Caco-2 (cell line): ENCODE measurements at regions not wholly inside any gene's neighbourhood (a gene's known extent, or its start where the extent isn't known, plus 50 kb on each side); places are given as distances from the start of the nearest gene placed in this dataset.

Experiments
- BruUV-seq: library from RNA; stranded (reverse); fragments of 400-500 nt; replicated peaks from 2 replicates; lab custom pipeline; 2021; lab: Mats Ljungman, UMichigan
- CTCF ChIA-PET: fragments of 300-600 bp; sonication (Branson Sonifier 250); formaldehyde crosslinking; loops from one replicate; lab custom pipeline; 2022; ENCODE audit warnings: antibody characterized with exemption; lab: Charles Lee
- POLR2A ChIA-PET: fragments of 300-600 bp; sonication (Branson Sonifier 250); formaldehyde crosslinking; loops from one replicate; lab custom pipeline; 2022; ENCODE audit warnings: antibody characterized with exemption; lab: Charles Lee
- DNase-seq, 2 experiments: peaks; one replicate each; pipeline versions ENCODE4 v3.0.0 to v3.0.0-alpha.2; 2020 to 2022
- H3K27me3 ChIP-seq: replicated peaks from 2 replicates; pipeline ENCODE4 v1.6.0; 2011; ENCODE audit warnings: low read length; ENCODE audit not compliant: control insufficient read depth, insufficient read depth
- H3K36me3 ChIP-seq: 2 replicates; pipeline ENCODE4 v1.5.1; 2011; ENCODE audit warnings: low read length; ENCODE audit not compliant: control insufficient read depth, insufficient read depth
- H3K4me1 ChIP-seq: fragments of 250-450 bp; sonication (Bioruptor Pico); 2 replicates; pipeline ENCODE4 v1.5.1; 2020; ENCODE audit warnings: mild to moderate bottlenecking
- H3K4me3 ChIP-seq: 2 replicates; pipeline ENCODE4 v1.5.1; 2011; ENCODE audit warnings: low read depth, mild to moderate bottlenecking, control low read depth, low read length
- H3K9me3 ChIP-seq: fragments of 250-450 bp; sonication (Bioruptor Pico); 2 replicates; pipeline ENCODE4 v1.5.1; 2020; ENCODE audit warnings: mild to moderate bottlenecking, moderate library complexity
- H3K27ac Mint-ChIP-seq: one replicate; pipeline ENCODE4 v1.8.0; 2022; ENCODE audit warnings: mixed read lengths; ENCODE audit not compliant: unreplicated experiment
- H3K27me3 Mint-ChIP-seq: one replicate; pipeline ENCODE4 v1.8.0; 2022; ENCODE audit warnings: mixed read lengths; ENCODE audit not compliant: insufficient read depth, unreplicated experiment
- H3K36me3 Mint-ChIP-seq: one replicate; pipeline ENCODE4 v1.8.0; 2022; ENCODE audit warnings: mild to moderate bottlenecking, mixed read lengths; ENCODE audit not compliant: insufficient read depth, unreplicated experiment
- H3K4me1 Mint-ChIP-seq: one replicate; pipeline ENCODE4 v1.8.0; 2022; ENCODE audit warnings: low read depth, mixed read lengths; ENCODE audit not compliant: unreplicated experiment
- H3K4me3 Mint-ChIP-seq: one replicate; pipeline ENCODE4 v1.8.0; 2022; ENCODE audit warnings: mild to moderate bottlenecking, moderate library complexity, mixed read lengths; ENCODE audit not compliant: unreplicated experiment
- H3K9me3 Mint-ChIP-seq: one replicate; pipeline ENCODE4 v1.8.0; 2022; ENCODE audit warnings: mixed read lengths; ENCODE audit not compliant: unreplicated experiment
- intact Hi-C: fragments of 100-400 bp; cut with micrococcal nuclease; formaldehyde crosslinking; loops from one replicate; pipeline ENCODE4 v1.10.0; 2022; ENCODE audit not compliant: unreplicated experiment
- TF ChIP-seq, protein P1 (sequence below), 2 experiments: fragments of 200-600 bp in 1 of 2; IDR thresholded peaks; 1 replicate in 1 of 2; 2 replicates in 1 of 2; pipeline versions ENCODE4 v1.5.1 to v1.8.0; 2011 to 2022; ENCODE audit warnings: antibody characterized with exemption in 1 of 2, control low read depth in 1 of 2, inconsistent platforms in 1 of 2, low read depth in 1 of 2, low read length in 1 of 2, mild to moderate bottlenecking in 1 of 2, moderate library complexity in 1 of 2; ENCODE audit not compliant: insufficient read depth in 1 of 2, severe bottlenecking in 1 of 2, unreplicated experiment in 1 of 2

DNA sequence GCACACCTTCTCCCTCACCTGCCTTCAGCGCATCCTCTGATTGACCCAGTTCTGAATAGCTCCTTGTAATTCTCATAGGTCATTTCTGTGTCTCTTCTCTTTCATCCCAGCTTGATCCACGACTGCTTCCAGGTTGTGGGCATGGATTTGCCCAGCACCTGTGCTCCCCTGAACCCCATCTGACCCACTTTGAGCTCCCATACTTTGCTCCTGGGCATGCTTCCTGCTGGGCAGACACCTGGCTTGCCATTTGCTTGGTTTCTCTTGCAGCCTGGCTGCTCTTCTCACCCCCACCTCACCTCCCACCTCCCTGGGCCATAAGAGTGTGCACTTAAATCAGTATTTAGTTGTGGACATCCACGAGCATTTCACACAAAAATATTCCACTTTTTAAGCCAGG is 635.5 kb downstream of the TBL1XR1 start:
- no peaks in the 10 kb centered on the region for H3K4me1 Mint-ChIP-seq

DNA sequence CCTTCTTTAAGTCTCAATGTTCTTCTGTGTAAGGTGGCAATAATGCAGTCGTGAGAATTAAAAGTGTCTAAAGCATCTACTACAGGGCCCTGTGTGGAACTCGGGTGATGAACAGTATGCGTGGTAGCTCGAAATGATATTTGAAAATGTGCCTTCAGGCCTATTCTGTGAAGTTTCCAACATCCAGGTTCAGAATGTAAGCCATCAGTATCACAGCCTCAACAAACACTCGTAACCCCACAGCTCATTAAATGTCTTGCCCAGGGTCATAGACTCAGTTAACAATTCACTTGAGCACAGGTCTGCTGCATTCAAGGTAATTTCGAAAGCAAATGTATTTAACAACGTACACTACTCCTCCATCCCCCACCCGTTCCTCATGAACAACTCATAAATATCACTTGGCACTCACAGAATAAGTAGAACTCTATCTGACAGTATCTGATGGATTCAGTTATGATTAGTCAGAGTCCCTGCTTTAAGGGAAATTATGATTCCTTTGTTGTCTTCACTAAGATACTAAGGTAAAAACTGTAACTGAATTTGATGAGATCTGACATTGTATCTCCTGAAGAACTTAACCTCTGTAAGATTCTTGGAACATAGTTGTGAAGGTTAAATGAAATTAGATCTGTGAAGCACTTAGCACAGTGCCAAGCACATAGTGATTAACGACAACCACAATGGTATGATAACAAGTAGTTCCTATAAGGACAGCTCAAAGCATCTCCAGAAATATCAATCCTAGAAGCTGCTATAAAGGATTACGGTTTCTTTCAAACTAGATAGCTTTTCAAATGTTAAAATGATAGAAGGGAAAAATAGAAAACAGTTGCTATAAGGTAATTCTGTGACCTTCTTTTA is 642.3 kb downstream of the TBL1XR1 start:
- no peaks in the 10 kb centered on the region; the same call in 1 of the 2 replicates for H3K27me3 ChIP-seq
- CTCF ChIA-PET: no interaction called here
- POLR2A ChIA-PET: no interaction called here
- TF ChIP-seq, protein P1, sequence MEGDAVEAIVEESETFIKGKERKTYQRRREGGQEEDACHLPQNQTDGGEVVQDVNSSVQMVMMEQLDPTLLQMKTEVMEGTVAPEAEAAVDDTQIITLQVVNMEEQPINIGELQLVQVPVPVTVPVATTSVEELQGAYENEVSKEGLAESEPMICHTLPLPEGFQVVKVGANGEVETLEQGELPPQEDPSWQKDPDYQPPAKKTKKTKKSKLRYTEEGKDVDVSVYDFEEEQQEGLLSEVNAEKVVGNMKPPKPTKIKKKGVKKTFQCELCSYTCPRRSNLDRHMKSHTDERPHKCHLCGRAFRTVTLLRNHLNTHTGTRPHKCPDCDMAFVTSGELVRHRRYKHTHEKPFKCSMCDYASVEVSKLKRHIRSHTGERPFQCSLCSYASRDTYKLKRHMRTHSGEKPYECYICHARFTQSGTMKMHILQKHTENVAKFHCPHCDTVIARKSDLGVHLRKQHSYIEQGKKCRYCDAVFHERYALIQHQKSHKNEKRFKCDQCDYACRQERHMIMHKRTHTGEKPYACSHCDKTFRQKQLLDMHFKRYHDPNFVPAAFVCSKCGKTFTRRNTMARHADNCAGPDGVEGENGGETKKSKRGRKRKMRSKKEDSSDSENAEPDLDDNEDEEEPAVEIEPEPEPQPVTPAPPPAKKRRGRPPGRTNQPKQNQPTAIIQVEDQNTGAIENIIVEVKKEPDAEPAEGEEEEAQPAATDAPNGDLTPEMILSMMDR (IDR thresholded peaks at IDR 0.05; ENCODE audit: insufficient read depth in 1 of 2, low read depth in 1 of 2, low read length in 1 of 2, severe bottlenecking in 1 of 2, unreplicated experiment in 1 of 2): no peak
- Mint-ChIP-seq H3K4me3 (no peak overlapping the region), H3K27me3 (no peaks in the 10 kb centered on the region), H3K4me1 (no peaks in the 10 kb centered on the region), H3K9me3 (no peaks in the 10 kb centered on the region), H3K36me3 (no peaks in the 10 kb centered on the region), H3K27ac (no peak overlapping the region)
- H3K4me3 ChIP-seq: no peak overlapping the region
- H3K9me3 ChIP-seq: no peaks in the 10 kb centered on the region
- intact Hi-C loops: no loop called here
- H3K4me1 ChIP-seq: no peaks in the 10 kb centered on the region
- no TSS peak for BruUV-seq
- H3K36me3 ChIP-seq: no peaks in the 10 kb centered on the region
- DNase-seq: no peak

More for the DNA sequence above, 635.5 kb downstream of the TBL1XR1 start:
- Histone ChIP-seq H3K36me3 (no peaks in the 10 kb centered on the region), H3K4me1 (no peaks in the 10 kb centered on the region), H3K27me3 (no peaks in the 10 kb centered on the region; the same call in 1 of the 2 replicates), H3K4me3 (no peak overlapping the region), H3K9me3 (no peaks in the 10 kb centered on the region)
- intact Hi-C loops: no loop called here
- POLR2A ChIA-PET: no interaction called here
- Mint-ChIP-seq H3K4me3 (no peak overlapping the region), H3K36me3 (no peaks in the 10 kb centered on the region), H3K27me3 (no peaks in the 10 kb centered on the region), H3K9me3 (no peaks in the 10 kb centered on the region), H3K27ac (no peak overlapping the region)
- DNase-seq: no peak
- CTCF ChIA-PET: no interaction called here
- TF ChIP-seq, protein P1 (IDR thresholded peaks at IDR 0.05; ENCODE audit: insufficient read depth in 1 of 2, low read depth in 1 of 2, low read length in 1 of 2, severe bottlenecking in 1 of 2, unreplicated experiment in 1 of 2): no peak
- no TSS peak for BruUV-seq

DNA sequence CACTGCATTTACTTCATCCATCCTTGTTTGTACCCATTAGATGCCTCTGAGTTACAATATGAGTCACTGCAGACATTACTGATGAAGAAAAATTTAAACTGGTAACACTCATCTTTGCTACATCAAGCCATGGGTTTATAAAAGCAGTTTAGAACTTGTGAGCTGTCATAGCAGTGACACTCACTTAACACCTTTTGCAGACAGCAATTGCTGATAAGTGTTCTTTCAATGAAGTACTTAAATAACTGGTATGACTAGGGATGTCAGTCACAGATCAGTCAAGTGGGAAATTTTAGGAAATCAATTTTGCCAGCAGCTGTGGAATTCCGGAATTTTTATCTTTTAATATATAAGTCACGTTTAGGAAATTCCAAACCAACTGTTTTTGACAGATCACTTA is 643.0 kb downstream of the TBL1XR1 start:
- H3K4me3 ChIP-seq: no peak overlapping the region
- CTCF ChIA-PET: no interaction called here
- no peaks in the 10 kb centered on the region for H3K4me1 ChIP-seq
- Mint-ChIP-seq H3K27me3 (no peaks in the 10 kb centered on the region), H3K9me3 (no peaks in the 10 kb centered on the region), H3K27ac (no peak overlapping the region), H3K36me3 (no peaks in the 10 kb centered on the region), H3K4me3 (no peak overlapping the region), H3K4me1 (no peaks in the 10 kb centered on the region)
- POLR2A ChIA-PET: no interaction called here
- BruUV-seq: no TSS peak
- H3K36me3 ChIP-seq: no peaks in the 10 kb centered on the region
- TF ChIP-seq, protein P1 (IDR thresholded peaks at IDR 0.05; ENCODE audit: insufficient read depth in 1 of 2, low read depth in 1 of 2, low read length in 1 of 2, severe bottlenecking in 1 of 2, unreplicated experiment in 1 of 2): no peak
- intact Hi-C loops: no loop called here
- H3K9me3 ChIP-seq: no peaks in the 10 kb centered on the region
- H3K27me3 ChIP-seq: no peaks in the 10 kb centered on the region; the same call in 1 of the 2 replicates
- no peak for DNase-seq
